NCI-H2029 (cell line): ENCODE measurements at regions not wholly inside any gene's neighbourhood (a gene's known extent, or its start where the extent isn't known, plus 50 kb on each side); places are given as distances from the start of the nearest gene placed in this dataset.

ENCODE experiments used
- DNase-seq: peaks from one replicate; lab custom pipeline; 2025; lab: John Stamatoyannopoulos, UW

DNA sequence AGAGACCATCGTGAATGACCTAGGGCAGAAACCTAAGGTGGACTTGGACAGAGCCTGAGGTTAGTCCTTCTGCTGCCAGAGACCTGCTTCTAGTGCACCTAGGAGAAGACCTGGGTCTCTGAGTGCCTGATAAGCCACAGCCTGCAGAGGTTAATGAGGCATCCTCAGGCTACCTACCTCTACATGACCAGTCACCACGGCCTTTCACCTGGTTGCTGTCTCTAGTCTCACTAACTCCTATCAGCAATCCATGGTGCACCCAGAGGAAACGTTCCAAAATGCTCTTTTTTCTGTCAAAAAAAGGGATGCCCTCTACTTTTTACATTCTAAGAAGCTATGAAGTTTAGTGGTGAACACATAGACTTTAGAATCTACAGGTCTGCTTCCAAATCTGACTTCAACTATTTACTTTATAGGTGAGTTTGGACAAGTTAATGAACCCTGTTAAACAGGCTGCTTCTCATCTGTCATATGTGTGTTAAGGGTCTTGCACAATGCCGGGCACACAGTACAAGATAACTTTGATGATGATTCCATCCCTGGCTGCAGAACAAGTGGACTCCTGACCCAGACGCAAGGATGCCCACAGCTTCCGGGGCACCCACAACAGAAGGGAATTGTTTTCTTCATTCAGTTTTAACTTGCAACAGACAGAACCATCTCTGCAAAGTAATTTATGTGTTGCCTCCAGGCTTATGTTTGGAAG lies 469.9 kb upstream of the CDH5 start:
- no peak for DNase-seq

DNA sequence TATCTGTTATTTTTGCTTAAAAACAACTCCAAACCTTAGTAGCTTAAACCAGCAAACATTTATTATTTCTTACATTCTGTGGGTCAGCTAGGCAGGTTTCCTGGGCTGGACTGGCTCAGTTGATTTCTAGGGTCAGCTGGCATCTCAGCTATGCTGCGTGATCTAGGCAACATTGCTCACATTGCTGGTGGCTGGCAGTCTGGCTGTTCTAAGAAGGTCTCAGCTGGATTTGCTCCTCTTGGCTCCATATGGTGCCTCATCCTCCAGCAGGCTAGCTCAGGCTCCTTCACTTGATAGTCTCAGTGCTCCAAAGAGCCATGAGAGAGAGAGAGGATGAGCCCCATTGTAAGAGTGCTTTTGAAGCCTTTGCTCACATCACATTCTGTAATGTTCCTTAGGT lies 470.6 kb upstream of the CDH5 start:
- DNase-seq: no peak

DNA sequence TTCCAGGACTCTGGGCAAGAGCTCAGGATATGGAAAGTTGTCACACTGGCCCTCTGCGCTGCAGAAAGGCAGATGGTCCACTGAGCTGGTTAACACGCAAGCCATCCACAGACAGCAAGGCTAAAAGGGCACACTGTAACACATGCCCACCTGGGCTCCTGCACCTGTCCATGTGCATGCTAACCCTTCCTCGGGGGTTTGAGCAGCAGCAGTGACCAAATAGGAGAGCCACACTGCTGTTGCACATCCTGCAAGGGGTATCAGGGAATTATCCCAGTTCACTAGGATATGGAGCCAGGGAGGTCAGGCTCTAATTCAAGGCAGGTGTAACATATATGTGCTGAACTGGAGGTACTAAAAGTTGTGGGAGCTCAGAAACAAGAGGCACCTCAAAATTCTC lies 471.0 kb upstream of the CDH5 start:
- no peak for DNase-seq

DNA sequence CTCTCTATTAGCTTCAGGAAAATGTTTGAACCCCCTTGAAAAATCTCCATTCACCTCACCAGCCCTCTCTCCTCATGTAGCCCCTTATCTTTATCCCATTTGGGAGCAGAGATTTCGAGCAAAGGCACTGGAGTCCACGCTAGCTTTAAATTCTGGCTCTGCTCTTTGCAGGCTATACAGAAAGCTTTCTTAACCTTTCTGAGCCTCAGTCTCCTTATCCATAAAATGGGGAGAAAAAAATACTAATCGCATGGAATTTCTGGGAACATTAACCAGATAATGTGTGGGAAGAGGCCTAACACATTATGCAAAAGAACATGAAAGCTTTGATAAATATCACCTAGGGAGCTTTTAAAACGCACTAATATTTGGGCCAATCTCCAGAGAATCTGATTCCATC lies 476.3 kb upstream of the CDH5 start:
- no peak for DNase-seq

DNA sequence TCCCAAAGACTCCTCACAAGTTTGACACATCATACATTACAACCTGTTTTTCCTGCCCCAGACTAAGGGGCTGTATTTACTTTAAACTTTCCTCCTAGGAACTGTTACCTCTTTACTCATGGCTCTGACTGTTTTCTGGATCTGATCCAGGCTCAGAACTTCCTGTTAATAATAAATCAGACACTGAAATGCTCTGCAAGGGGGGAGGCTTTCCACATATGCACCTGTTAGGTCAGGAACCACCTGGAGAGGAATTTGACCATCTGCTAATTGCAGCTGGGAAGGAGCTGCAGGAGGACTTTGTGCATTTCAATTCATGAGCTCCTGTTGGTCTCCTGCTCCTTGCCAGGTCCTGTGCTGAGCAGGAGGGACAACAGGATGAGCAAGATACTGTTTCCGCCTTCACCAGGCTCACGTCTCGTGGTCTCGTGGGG lies 476.9 kb upstream of the CDH5 start:
- peak; percentile 25 for DNase-seq

DNA sequence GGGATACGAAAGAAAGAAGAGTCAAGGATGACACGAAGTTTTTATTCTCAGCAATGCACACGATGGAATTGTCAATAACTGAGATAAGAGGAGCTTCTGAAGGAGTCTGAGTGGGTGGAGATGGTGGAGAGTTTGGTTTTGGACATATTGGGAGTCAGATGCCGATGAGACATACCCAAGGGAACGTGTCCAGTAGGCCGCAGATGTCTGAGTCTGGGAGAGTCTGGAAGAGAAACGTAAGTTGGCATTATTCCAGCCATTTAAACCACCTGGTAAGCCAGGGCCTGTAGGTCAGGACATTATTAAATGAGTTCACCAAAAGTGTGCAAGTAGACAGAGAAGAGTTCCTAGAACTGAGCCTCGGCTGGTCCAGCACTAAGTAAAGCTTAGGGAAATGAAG lies 478.3 kb upstream of the CDH5 start:
- no peak for DNase-seq

DNA sequence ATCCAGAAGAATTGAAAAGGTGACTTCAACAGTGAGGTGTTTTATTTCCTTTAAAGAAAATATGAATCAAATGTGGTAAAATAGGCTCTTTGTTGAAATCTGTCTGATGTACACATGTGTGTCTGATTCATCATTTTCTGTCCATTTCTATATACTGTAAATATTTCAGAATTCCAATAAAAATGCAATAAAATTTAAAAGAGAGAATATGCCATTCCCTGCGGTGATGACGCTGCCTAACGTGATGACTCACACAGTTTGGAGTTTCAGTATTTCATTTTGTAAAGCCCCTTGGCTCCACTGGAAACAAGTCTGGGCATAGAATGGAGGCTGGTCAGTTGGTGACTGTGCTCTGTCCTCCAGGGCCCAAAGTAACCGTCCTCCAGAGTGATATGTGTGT lies 482.5 kb upstream of the CDH5 start:
- no peak for DNase-seq

DNA sequence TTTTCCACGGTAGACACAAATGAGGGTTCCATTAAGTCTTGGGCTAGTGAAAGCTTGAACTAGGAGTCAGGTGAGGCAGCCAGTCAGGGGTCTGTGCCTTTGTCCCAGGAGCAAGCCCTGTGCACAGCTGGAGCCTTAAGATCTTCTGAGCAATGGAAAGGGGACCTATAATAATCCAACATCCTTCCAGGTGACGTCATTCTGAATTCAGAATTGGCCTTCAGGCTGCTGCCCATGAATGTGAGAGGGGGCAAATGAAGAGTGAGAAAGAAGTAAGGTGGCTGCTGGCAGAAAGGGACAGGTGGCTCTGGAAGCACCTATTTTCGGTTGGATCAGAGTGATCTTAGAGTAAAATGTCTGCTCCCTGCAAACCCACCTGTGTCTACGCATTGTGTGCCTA lies 488.1 kb upstream of the CDH5 start:
- DNase-seq: no peak

DNA sequence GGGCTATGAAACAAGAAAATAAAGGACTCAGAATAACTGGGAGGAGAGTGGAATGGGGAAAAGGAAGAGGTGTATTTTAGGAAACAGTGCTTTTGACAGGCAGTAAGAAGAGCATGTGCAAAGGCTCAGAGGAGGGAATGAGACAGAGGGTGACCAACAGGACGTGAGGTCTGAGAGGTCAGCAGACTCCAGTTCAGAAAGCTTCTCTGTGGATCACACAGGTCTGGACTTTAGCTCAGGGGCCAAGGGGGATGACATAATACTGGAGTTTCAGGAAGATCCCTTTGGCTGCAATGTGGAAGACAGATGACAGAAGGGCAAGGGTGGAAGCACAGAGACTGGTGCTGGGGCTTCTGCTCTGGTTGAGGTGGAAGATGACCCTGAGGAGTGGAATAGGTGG lies 489.9 kb upstream of the CDH5 start:
- no peak for DNase-seq

DNA sequence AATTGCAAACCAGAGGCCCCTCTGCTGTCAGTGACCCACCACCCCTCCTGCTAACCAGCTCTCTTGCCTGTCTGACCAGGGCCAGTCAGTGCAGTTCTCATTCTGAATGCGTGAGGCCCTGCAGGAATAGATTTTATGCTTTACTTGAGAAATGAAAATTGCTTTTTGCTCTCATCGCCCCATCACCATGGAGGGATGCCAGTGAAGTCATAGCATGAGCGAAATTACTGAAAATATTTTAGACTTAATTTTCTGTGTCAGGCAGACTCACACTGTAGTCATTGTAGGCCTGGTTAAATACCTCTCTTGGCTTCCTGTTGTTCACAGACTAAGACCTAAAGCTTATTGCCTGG lies 490.5 kb upstream of the CDH5 start:
- no peak for DNase-seq

DNA sequence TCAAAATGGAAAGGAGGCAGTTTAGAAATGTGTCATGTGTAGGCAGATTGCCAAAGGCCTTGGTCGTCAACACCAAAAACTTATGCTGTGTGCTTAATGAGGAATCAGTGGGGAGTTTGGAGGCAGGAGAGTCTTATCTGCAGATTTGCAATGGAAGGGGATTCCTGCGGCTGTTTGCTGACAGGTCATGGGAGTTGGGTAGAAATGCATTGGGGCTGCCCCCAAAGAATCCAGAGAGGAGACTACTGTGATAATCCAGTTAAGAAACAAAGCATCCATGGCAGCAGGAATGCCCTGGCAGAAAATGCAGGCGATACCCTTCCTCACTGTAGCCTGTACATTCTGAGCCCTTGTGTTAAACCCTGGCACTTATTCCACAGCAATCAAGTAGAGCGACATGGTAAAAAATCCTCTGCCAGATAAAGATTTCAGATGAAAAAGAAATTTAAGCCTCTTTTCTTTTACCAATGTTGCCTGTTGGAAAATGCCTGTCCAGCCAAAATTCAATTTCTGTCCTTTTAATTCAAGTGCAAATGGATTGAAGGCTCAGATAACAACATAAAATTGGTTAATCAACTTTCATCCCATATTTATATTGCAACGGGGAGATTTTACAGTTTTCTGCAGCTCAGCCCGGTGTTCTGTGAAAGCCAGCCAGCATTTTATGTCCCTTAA lies 491.0 kb upstream of the CDH5 start:
- DNase-seq: no peak

DNA sequence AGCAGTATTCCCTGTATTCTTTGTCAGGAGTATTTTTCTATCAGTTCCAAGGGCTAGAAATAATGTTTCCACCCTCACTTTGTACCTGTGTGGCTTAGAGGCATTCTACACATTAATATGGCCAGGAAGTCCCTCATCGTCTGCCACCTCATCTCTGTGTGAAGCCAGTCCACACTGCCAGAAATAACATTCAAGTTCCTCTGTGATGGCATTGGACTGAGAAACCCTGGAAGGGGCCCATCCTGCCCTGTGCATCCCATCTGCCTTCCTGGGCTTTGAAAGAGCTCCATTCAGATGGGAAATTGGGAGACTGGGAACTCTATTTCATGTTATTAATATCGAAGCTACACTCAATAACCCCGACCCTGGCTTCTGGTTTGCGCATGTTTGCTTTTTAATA lies 497.2 kb upstream of the CDH5 start:
- no peak for DNase-seq

DNA sequence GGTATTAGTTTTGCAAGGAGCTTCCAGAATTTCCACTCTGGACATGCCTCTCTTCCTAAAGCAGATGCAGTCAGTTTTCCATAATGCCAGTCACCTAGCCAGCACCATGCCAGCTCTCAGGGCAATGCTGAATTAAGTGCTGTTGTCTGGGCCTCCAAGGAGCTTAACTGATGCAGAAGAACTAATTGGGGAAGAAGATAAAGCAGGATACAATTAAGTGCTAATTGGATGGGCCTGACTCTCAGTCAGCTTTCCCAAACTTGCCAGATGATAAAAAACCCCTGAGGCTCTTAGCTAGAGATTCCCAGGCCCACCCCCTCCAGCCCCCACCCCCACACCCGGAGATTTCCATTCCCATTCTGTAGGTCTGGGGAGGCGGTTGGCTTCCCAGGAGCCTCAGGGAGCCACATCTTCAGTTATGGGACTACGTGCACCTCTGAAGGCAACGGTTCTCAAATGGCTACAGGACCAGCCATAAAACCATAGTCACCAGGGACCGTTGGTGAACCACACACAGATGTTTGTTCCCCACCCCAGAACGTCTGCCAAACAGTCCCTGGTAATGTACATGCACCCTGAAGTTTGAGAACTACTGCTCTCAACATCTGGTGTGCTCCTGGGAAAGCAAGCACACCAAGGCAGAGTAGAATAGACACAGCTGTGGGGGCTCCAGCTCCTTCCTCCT lies 499.1 kb upstream of the CDH5 start:
- DNase-seq: no peak

DNA sequence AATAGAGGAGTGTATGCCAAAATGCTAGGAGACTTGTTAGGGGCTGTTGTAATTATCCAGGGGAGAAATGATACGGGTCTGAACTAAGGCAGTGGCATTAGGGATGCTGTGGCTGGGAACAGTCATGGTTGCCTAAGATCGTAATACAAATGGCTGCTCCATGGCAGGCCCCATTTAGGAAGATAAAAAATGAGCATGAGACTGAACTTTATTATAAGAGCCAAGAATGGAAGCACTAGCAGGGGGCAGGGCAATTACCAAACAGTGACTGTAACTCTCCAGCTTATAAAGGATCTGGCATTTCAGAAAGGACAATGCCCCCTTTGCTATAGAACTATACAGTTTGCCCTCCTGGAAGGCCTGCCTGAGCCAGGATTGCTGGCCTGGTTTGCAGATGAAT lies 503.3 kb upstream of the CDH5 start:
- no peak for DNase-seq

DNA sequence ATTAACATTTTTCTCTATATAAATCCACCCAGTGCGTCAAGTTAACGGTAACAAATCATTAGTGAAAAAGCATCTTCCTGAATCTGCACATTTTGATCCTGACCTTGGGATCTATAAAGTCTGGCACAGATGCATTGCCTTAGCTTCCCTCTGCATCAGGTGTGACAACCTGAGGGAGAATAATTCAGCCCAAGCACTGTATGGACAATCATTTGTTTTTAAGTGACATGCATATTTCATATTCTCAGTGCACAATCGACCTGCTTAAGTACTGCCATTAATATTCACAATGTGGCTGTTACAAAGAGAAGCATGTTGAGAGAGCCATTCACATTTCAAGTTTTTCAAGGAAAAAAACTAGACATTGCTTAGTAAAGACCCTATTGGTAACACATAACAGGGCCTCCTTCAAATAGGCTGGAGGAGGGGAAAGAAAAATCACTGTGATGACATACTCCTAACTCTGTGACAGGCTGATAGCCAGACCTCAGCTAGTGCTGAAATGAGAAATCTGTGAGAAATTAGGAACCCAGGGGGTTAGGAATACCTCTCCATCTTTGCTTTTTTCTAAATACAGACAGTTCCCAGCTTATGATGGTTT lies 505.3 kb upstream of the CDH5 start:
- DNase-seq: no peak

DNA sequence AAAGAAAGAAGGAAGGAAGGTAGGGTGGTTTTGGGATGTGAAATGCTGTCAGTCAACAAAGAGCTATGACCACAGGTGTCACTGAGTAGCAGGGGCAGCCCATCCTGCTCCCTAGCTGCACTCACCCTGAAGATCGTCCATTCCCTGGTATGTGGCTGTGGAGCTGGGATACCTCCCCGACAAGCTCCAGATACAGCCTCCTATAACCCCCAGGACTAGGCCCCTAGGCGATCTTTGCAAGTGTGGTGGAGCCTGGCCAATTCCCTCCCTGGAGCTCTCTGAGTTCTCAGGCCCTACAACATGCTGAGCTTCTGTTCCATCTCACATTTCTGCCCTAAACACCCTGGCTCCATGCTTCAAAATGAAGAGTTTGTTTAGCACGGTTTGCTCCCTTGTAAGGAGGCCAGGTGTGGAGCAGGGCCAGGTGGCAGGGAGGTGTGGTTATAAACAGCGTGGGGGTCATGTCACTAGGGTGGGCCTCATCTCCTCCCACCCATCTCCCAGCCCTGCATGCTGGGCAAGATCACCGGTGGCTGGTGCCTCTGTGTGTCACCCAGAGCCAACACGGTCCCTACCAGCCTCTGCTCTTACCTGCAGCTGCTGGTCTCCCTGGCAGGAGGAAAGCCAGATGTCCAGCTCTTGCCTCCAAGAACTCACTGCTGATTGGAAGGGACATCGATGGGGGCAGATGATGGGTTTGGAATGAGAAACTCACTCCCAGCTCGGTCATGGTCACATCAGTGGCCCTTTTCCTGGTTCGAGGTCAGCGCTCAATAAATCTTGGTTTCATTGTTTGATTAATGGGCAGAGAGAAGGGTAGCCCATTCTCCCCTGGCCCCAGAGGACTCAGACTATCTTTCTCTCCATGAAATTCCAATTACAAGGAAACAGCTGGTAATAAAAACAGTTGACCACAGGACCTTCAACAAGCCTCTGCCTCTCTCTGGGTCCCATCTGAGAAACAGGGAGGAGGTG lies 511.0 kb upstream of the CDH5 start:
- DNase-seq: no peak

DNA sequence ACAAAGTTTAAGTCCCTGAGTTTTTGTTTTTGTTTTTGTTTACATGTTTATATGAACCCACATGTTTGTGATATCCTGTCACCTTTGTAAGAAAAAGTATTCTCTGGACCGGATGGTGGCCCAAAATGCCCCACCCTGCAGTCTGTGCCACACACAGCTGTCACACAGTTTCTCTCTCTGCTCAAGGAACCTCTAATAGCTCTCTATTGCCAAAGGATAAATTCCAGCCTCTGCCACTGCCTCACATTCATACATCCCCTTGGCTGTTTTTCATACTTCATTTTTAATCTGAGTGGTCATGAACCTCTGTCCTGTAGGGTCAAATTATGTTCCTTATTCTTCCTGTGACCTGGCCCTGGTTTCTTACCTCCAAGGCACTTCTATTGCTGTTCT lies 520.3 kb upstream of the CDH5 start:
- DNase-seq: no peak

DNA sequence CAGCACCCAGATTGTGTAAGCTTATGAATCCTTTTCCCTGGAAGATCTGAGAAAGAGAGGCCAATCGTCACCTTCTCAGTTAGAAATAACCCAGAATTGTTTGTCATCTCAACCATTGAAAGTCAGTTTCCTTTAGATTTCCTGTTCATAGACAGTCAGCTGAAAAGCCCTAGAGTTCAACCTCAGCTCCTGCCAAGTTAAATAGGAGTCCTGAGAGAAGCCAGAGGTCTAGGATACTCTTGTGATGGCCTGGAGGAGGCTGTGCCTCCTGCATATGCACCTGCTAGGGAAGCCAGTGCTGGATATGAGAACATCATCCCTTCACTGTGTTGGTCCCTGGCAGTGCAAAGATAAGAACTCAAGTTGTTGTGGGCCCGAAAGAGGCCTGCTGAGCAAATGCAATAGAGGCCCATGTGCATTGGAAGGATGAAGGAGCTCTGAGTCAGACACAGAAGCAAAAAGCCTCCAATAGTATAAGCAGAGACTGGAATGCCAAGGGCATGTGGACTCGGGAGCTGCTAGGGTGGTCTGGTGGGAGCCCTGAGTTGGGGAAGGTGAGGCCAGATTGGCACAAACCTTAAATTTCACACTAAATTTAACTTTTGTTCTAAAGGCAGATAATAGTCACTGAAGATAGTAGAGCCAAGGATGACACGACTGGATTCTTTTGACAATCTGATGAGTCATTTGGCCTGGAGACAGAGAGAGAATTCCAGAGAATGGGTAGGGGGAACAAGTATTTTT lies 520.9 kb upstream of the CDH5 start:
- no peak for DNase-seq

DNA sequence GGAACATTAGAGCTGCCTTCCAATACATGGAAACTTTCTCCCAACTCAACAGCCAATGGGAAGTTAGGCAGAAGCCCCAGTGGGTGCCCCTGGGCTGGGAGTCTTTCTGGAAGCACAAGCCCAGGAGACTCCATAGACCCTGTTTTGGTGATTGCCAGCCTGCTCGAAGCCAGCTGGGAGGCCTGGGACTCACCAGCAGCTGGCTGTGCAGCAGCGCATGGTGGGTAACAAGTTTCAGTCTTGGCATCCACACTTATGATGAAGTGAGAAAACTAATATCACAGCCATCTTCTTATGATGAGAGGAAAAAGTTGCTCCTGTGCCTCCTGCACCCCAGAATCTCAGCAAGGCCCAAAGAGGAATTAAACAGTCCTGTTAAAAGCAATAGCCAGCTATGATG lies 522.5 kb upstream of the CDH5 start:
- DNase-seq: no peak

DNA sequence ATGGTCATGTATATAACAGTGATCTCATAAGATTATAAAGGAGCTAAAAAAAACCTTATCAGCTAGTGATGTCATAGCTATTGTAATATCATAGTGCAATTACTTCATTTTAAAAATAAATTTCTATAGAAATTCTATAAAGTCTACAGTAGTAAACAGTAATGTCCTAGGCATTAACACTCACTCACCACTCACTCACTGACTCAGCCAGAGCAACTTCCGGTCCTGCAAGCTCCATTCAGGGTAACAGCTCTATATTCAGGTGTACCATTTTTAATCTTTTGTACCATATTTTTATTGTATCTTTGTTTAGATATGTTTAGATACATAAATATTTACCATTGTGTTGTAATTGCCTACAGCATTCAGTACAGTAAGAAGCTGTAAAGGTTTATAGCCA lies 524.4 kb upstream of the CDH5 start:
- no peak for DNase-seq

DNA sequence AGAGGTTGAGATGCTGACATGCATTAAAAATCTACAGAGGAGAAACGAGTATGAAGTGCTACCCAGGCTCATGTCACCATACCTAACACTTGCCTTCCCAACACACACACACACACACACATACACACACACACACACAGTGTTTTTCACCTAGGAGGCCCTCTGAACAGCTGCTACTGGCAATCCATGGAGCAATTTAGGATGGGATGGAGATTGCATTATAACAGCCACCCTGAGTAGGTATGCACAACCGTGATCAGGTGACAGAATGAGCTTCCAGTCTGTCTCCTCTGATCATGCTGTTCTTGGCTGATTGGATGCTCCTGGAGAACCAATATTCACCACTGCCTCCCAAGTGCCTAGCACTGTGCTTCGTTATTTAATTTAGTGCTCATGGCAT lies 528.5 kb upstream of the CDH5 start:
- no peak for DNase-seq
